ENCODE measurements at regions not wholly inside any gene's neighbourhood (a gene's known extent, or its start where the extent isn't known, plus 50 kb on each side); places are given as distances from the start of the nearest gene placed in this dataset.

GRCh38 chr9:108551030-108551841 lies 304.6 kb downstream of the ACTL7B start:
- intact Hi-C loops (cut with DNase I) = no loop called here
- H3K9me3 ChIP-seq = no peaks in the 10 kb centered on the region
- no peak overlapping the region for H3K4me3 ChIP-seq
- peaks cover 24 to 64% (median 34%) of the 10 kb centered on the region in 3 donors for H3K4me1 ChIP-seq
- TF ChIP-seq CTCF (IDR thresholded peaks at IDR 0.05) (no peak), POLR2A (IDR thresholded peaks at IDR 0.05) (no peak)
- H3K36me3 ChIP-seq = no peaks in the 10 kb centered on the region
- H3K27ac ChIP-seq = peak overlapping the region; percentile 76 to 91 (median 84)
- no peaks in the 10 kb centered on the region for H3K27me3 ChIP-seq
- no peak for DNase-seq
- WGBS, 2 donors = 19 to 53% methylated on average over 8 to 12 of the region's 12 CpGs

- no peak for DNase-seq
- no peaks in the 10 kb centered on the region for H3K9me3 ChIP-seq
- intact Hi-C loops (cut with DNase I) = no loop called here
- H3K27ac ChIP-seq = peak overlapping the region; percentile 50 to 91 (median 83)
- 67 to 72% methylated on average over 3 to 4 of the region's 4 CpGs for WGBS, 2 donors
- H3K4me1 ChIP-seq = peaks cover 24 to 64% (median 34%) of the 10 kb centered on the region in 3 donors
- H3K36me3 ChIP-seq = no peaks in the 10 kb centered on the region
- no peaks in the 10 kb centered on the region for H3K27me3 ChIP-seq
- no peak for TF ChIP-seq CTCF (IDR thresholded peaks at IDR 0.05)
- no peak for TF ChIP-seq POLR2A (IDR thresholded peaks at IDR 0.05)
- no peak overlapping the region for H3K4me3 ChIP-seq
These were observed 305.7 kb downstream of the ACTL7B start for GRCh38 chr9:108550106-108550505.

GRCh38 chr9:108549184-108549583 lies 306.6 kb downstream of the ACTL7B start:
- intact Hi-C loops (cut with DNase I) = no loop called here
- WGBS, 2 donors = 31 to 40% methylated on average over 3 of the region's 3 CpGs
- Histone ChIP-seq H3K9me3 (no peaks in the 10 kb centered on the region), H3K27me3 (no peaks in the 10 kb centered on the region), H3K4me1 (peaks cover 24 to 64% (median 34%) of the 10 kb centered on the region in 3 donors), H3K27ac (peak overlapping the region; percentile 50 to 91 (median 83)), H3K36me3 (no peaks in the 10 kb centered on the region), H3K4me3 (no peak overlapping the region)
- DNase-seq = no peak
- no peak for TF ChIP-seq POLR2A (IDR thresholded peaks at IDR 0.05)
- no peak for TF ChIP-seq CTCF (IDR thresholded peaks at IDR 0.05)

GRCh38 chr9:108547411-108548135 lies 308.2 kb downstream of the ACTL7B start:
- TF ChIP-seq POLR2A (IDR thresholded peaks at IDR 0.05) (no peak), CTCF (IDR thresholded peaks at IDR 0.05) (no peak)
- Histone ChIP-seq H3K27ac (peak overlapping the region in 3 of 4 donors; percentile 71 to 91 (median 84)), H3K4me1 (peaks cover 26 to 61% (median 29%) of the 10 kb centered on the region in 3 donors), H3K4me3 (no peak overlapping the region), H3K27me3 (no peaks in the 10 kb centered on the region), H3K9me3 (no peaks in the 10 kb centered on the region), H3K36me3 (no peaks in the 10 kb centered on the region)
- DNase-seq = no peak
- WGBS, 2 donors = 82 to 87% methylated on average over 4 of the region's 4 CpGs
- intact Hi-C loops (cut with DNase I) = no loop called here

- Histone ChIP-seq H3K4me1 (peaks cover 24 to 64% (median 30%) of the 10 kb centered on the region in 3 donors), H3K36me3 (no peaks in the 10 kb centered on the region), H3K4me3 (no peak overlapping the region), H3K27me3 (no peaks in the 10 kb centered on the region), H3K27ac (no peak overlapping the region), H3K9me3 (no peaks in the 10 kb centered on the region)
- TF ChIP-seq CTCF (IDR thresholded peaks at IDR 0.05) = no peak
- no peak for TF ChIP-seq POLR2A (IDR thresholded peaks at IDR 0.05)
- intact Hi-C loops (cut with DNase I) = no loop called here
- WGBS, 2 donors = 63 to 81% methylated on average over 2 of the region's 2 CpGs
- DNase-seq = no peak
These were observed 309.6 kb downstream of the ACTL7B start for GRCh38 chr9:108546215-108546614.
